ENCODE measurements at regions not wholly inside any gene's neighbourhood (a gene's known extent, or its start where the extent isn't known, plus 50 kb on each side); places are given as distances from the start of the nearest gene placed in this dataset.

DNA sequence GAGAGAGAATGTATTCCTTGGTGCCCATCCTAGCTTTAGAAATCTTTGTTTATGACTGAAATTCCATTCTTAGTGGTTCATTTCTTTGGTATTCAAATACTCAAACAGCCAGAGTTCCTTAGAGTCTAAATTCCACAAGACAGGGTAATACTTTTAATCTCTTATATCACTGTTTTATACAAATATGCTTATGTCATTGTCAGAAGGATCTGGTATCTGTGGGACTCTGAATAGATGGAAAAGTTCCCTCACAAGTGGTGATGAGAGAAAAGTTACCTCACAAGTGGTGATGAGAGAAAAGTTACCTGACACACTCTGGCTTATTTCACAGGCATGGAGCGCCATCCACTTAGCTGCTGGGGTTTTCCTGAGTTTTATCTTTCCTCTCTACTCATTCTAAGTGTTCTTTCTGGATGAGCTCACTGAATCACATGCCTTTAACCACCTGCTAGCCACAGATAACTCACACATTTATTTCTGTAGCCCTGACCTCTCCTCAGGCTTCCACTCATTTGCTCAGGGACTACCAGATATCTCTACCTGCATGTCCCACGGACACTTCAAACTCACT lies 784.0 kb downstream of the SUGCT start:
- TF ChIP-seq TEAD4 (IDR thresholded peaks at IDR 0.05) (no peak), CEBPB (IDR thresholded peaks at IDR 0.05) (no peak), YY1 (IDR thresholded peaks at IDR 0.05; ENCODE audit: low read depth) (no peak)

DNA sequence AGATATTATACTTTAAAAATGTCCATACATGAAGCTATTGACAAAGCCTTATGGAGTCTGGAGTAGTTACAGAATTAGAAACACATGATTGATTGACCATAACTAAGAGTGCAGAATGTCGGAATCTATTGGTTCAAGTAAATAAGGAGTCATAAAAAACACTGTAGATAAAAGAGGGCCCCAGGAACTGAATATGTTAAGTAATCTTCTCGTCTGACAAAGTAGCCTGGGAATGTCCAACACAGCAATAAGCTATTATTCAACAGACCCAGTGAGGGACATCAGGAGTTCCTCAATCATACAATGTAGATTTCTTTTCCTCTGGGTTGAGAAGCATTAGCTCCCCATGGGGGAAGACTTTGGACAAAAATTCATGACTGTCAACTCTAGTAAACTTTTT lies 782.0 kb downstream of the SUGCT start:
- no peak for TF ChIP-seq CEBPB (IDR thresholded peaks at IDR 0.05)
- no peak for TF ChIP-seq TCF12 (IDR thresholded peaks at IDR 0.05; ENCODE audit: low read depth)
- TF ChIP-seq ZBTB7A (IDR thresholded peaks at IDR 0.05; ENCODE audit: low read depth) = no peak
- no peak for TF ChIP-seq EP300 (IDR thresholded peaks at IDR 0.05; ENCODE audit: borderline replicate concordance)
- TF ChIP-seq TEAD4 (IDR thresholded peaks at IDR 0.05) = no peak

DNA sequence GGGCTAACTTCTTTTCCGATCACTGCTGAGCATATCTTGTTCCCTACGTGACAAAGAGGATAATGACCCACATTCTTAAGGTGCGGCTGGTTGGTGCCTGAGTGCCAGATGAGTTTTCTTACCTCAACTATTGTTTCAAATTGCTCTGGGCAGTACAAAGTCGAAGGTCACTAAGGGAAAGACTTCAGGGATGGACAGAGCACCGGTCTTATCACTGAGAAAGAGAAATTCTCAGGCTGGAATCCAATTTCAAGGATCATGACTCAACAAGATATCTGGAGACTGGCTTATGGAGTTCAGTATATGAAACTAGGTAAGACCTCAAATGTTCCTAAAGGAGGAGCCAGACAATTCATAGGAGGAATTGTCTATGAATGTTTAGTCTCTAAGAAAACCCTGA lies 780.3 kb downstream of the SUGCT start:
- TF ChIP-seq TEAD4 (IDR thresholded peaks at IDR 0.05) = no peak
- TF ChIP-seq CEBPB (IDR thresholded peaks at IDR 0.05) = no peak
- TF ChIP-seq, protein P1, sequence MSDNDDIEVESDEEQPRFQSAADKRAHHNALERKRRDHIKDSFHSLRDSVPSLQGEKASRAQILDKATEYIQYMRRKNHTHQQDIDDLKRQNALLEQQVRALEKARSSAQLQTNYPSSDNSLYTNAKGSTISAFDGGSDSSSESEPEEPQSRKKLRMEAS (IDR thresholded peaks at IDR 0.05) = no peak
- TF ChIP-seq, protein P2, sequence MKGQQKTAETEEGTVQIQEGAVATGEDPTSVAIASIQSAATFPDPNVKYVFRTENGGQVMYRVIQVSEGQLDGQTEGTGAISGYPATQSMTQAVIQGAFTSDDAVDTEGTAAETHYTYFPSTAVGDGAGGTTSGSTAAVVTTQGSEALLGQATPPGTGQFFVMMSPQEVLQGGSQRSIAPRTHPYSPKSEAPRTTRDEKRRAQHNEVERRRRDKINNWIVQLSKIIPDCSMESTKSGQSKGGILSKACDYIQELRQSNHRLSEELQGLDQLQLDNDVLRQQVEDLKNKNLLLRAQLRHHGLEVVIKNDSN (IDR thresholded peaks at IDR 0.05) = no peak
- TF ChIP-seq EP300 (IDR thresholded peaks at IDR 0.05; ENCODE audit: borderline replicate concordance) = no peak
- TF ChIP-seq FOXM1 (IDR thresholded peaks at IDR 0.05; ENCODE audit: borderline replicate concordance, low read depth) = no peak
- no peak for TF ChIP-seq YY1 (IDR thresholded peaks at IDR 0.05; ENCODE audit: low read depth)
- TF ChIP-seq EGR1 (IDR thresholded peaks at IDR 0.05) = no peak
- TF ChIP-seq, protein P3, sequence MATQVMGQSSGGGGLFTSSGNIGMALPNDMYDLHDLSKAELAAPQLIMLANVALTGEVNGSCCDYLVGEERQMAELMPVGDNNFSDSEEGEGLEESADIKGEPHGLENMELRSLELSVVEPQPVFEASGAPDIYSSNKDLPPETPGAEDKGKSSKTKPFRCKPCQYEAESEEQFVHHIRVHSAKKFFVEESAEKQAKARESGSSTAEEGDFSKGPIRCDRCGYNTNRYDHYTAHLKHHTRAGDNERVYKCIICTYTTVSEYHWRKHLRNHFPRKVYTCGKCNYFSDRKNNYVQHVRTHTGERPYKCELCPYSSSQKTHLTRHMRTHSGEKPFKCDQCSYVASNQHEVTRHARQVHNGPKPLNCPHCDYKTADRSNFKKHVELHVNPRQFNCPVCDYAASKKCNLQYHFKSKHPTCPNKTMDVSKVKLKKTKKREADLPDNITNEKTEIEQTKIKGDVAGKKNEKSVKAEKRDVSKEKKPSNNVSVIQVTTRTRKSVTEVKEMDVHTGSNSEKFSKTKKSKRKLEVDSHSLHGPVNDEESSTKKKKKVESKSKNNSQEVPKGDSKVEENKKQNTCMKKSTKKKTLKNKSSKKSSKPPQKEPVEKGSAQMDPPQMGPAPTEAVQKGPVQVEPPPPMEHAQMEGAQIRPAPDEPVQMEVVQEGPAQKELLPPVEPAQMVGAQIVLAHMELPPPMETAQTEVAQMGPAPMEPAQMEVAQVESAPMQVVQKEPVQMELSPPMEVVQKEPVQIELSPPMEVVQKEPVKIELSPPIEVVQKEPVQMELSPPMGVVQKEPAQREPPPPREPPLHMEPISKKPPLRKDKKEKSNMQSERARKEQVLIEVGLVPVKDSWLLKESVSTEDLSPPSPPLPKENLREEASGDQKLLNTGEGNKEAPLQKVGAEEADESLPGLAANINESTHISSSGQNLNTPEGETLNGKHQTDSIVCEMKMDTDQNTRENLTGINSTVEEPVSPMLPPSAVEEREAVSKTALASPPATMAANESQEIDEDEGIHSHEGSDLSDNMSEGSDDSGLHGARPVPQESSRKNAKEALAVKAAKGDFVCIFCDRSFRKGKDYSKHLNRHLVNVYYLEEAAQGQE (IDR thresholded peaks at IDR 0.05; ENCODE audit: low read depth) = no peak
- TF ChIP-seq TCF12 (IDR thresholded peaks at IDR 0.05; ENCODE audit: low read depth) = no peak
- no peak for TF ChIP-seq ZBTB7A (IDR thresholded peaks at IDR 0.05; ENCODE audit: low read depth)
- TF ChIP-seq CREB1 (IDR thresholded peaks at IDR 0.05; ENCODE audit: low read depth) = no peak
- no peak for TF ChIP-seq RAD21 (IDR thresholded peaks at IDR 0.05; ENCODE audit: low read depth)
- TF ChIP-seq TAF1 (IDR thresholded peaks at IDR 0.05; ENCODE audit: low read depth) = no peak
- TF ChIP-seq NFIC (IDR thresholded peaks at IDR 0.05) = no peak

All from Ishikawa (cell line).